ENCODE measurements at regions not wholly inside any gene's neighbourhood (a gene's known extent, or its start where the extent isn't known, plus 50 kb on each side); places are given as distances from the start of the nearest gene placed in this dataset.

DNA sequence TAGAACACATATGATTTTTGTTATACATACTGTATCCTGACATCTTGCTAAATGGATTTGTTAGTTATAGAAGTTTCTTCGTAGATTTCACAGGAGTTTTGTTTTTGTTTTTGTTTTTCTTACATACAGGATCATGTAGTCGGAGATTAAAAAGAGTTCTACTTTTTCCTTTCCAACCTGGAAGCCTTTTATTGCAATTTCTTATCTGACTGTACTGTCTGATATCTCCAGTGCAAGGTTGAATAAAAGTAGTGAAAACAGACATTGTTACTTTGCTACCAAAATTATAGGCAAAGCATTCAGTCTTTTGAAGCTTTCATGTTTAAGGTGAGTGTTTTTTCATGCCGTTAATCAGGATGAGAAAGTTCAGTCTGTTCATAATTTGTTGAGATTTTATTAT, 117.4 kb upstream of the PRSS3 start:
- Histone ChIP-seq H3K79me2 (ENCODE audit: low read length) (no peaks in the 10 kb centered on the region), H3K27ac (ENCODE audit: low read length) (no peak overlapping the region), H2AFZ (ENCODE audit: low read length) (no peak overlapping the region), H4K20me1 (ENCODE audit: insufficient read depth, low read depth, low read length) (no peaks in the 10 kb centered on the region), H3K9ac (ENCODE audit: low read length) (no peak overlapping the region), H3K27me3 (ENCODE audit: low read length) (no peaks in the 10 kb centered on the region), H3K9me3 (ENCODE audit: low read length) (no peaks in the 10 kb centered on the region), H3K4me3 (ENCODE audit: low read length) (no peak overlapping the region), H3K36me3 (ENCODE audit: insufficient read depth, low read length) (no peaks in the 10 kb centered on the region), H3K4me1 (ENCODE audit: low read length) (no peaks in the 10 kb centered on the region), H3K9me2 (replicated peaks; ENCODE audit: insufficient read depth, low read length) (no peaks in the 10 kb centered on the region), H3K4me2 (ENCODE audit: low read depth, low read length, poor library complexity, severe bottlenecking) (no peak overlapping the region)
- DNase-seq, result no peak

DNA sequence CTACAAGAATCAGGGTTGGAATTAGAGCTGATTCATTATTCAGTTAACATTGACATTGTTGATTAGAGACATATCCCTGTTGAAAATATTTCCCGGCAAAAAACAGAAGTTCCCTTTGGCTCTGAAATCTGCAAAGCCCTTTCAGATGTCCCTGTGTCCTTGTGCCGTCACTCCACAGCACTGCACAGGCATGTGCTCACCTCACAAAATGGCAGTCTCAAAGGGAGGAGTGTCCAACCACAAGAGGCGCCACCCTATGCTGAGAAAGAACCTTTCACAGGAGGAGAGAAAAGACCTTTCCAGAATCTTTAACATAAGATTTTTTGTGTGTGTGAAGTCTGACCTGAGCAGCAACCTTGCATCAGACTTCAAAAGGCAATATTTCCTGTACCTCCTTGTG, 112.8 kb upstream of the PRSS3 start:
- Histone ChIP-seq H4K20me1 (ENCODE audit: insufficient read depth, low read depth, low read length) (no peaks in the 10 kb centered on the region), H3K36me3 (ENCODE audit: insufficient read depth, low read length) (no peaks in the 10 kb centered on the region), H3K27me3 (ENCODE audit: low read length) (no peaks in the 10 kb centered on the region), H3K9me3 (ENCODE audit: low read length) (no peaks in the 10 kb centered on the region), H3K27ac (ENCODE audit: low read length) (no peak overlapping the region), H2AFZ (ENCODE audit: low read length) (no peak overlapping the region), H3K9ac (ENCODE audit: low read length) (no peak overlapping the region), H3K9me2 (replicated peaks; ENCODE audit: insufficient read depth, low read length) (no peaks in the 10 kb centered on the region), H3K79me2 (ENCODE audit: low read length) (no peaks in the 10 kb centered on the region), H3K4me3 (ENCODE audit: low read length) (no peak overlapping the region), H3K4me1 (ENCODE audit: low read length) (no peaks in the 10 kb centered on the region), H3K4me2 (ENCODE audit: low read depth, low read length, poor library complexity, severe bottlenecking) (no peak overlapping the region)
- no peak for DNase-seq

- no peaks in the 10 kb centered on the region for H3K27me3 ChIP-seq (ENCODE audit: low read length)
- H3K9me3 ChIP-seq (ENCODE audit: low read length), result no peaks in the 10 kb centered on the region
- no peak overlapping the region for H2AFZ ChIP-seq (ENCODE audit: low read length)
Observed at GRCh38 chr9:33684831-33685230, 110.5 kb upstream of the PRSS3 start.

DNA sequence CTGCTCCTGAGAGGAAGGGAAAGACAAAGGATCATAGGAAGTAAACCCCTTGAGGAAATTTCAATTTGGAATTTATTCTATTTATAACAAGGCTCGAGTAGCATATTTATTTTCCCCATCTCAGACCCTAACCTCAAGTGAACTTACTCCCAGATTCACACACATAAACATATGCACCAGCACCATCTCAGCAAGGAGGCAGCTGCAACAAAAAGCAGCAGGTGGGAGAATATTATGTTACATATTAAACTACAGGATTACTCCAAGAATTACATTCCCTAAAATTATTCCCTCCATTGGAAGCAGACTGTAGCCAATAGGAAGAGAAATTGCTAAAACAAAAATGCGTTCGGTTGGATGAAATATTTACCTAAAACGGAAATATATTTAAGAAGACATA, 108.4 kb upstream of the PRSS3 start:
- H3K4me1 ChIP-seq (ENCODE audit: low read length), result no peaks in the 10 kb centered on the region
- no peaks in the 10 kb centered on the region for H3K9me2 ChIP-seq (replicated peaks; ENCODE audit: insufficient read depth, low read length)
- DNase-seq, result no peak
- H3K27me3 ChIP-seq (ENCODE audit: low read length), result no peaks in the 10 kb centered on the region
- no peaks in the 10 kb centered on the region for H4K20me1 ChIP-seq (ENCODE audit: insufficient read depth, low read depth, low read length)
- H3K79me2 ChIP-seq (ENCODE audit: low read length), result no peaks in the 10 kb centered on the region
- H3K4me2 ChIP-seq (ENCODE audit: low read depth, low read length, poor library complexity, severe bottlenecking), result no peak overlapping the region
- H3K27ac ChIP-seq (ENCODE audit: low read length), result no peak overlapping the region
- no peaks in the 10 kb centered on the region for H3K9me3 ChIP-seq (ENCODE audit: low read length)
- no peak overlapping the region for H3K9ac ChIP-seq (ENCODE audit: low read length)
- no peak overlapping the region for H2AFZ ChIP-seq (ENCODE audit: low read length)
- H3K4me3 ChIP-seq (ENCODE audit: low read length), result no peak overlapping the region
- H3K36me3 ChIP-seq (ENCODE audit: insufficient read depth, low read length), result no peaks in the 10 kb centered on the region

More at GRCh38 chr9:33684831-33685230, 110.5 kb upstream of the PRSS3 start:
- Histone ChIP-seq H3K4me2 (ENCODE audit: low read depth, low read length, poor library complexity, severe bottlenecking) (no peak overlapping the region), H3K4me3 (ENCODE audit: low read length) (no peak overlapping the region), H3K9ac (ENCODE audit: low read length) (no peak overlapping the region), H3K36me3 (ENCODE audit: insufficient read depth, low read length) (no peaks in the 10 kb centered on the region), H3K4me1 (ENCODE audit: low read length) (no peaks in the 10 kb centered on the region), H3K27ac (ENCODE audit: low read length) (no peak overlapping the region), H3K79me2 (ENCODE audit: low read length) (no peaks in the 10 kb centered on the region), H3K9me2 (replicated peaks; ENCODE audit: insufficient read depth, low read length) (no peaks in the 10 kb centered on the region), H4K20me1 (ENCODE audit: insufficient read depth, low read depth, low read length) (no peaks in the 10 kb centered on the region)
- no peak for DNase-seq

DNA sequence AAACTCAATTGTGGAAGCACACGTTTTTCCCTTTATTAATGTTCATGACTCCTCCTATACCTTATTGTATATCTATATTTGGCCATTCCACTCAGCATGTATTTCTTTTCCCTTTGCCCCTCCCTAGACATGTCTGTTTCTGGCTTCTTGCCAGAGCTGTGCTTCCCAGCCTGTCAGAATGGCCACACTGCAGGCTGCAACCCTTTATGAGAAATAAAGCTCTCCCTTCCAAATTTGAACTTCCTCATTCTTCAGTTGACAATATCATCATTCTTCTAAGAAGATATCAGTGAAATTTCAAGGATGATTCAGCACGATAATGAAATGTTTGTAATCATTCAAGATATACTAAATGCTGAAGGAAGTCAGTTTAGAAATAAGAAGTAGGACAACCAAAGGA, 107.6 kb upstream of the PRSS3 start:
- Histone ChIP-seq H3K4me1 (ENCODE audit: low read length) (no peaks in the 10 kb centered on the region), H3K27me3 (ENCODE audit: low read length) (no peaks in the 10 kb centered on the region), H3K9me3 (ENCODE audit: low read length) (no peaks in the 10 kb centered on the region), H3K4me2 (ENCODE audit: low read depth, low read length, poor library complexity, severe bottlenecking) (no peak overlapping the region), H3K9me2 (replicated peaks; ENCODE audit: insufficient read depth, low read length) (no peaks in the 10 kb centered on the region), H2AFZ (ENCODE audit: low read length) (no peak overlapping the region), H3K27ac (ENCODE audit: low read length) (no peak overlapping the region), H3K36me3 (ENCODE audit: insufficient read depth, low read length) (no peaks in the 10 kb centered on the region), H3K4me3 (ENCODE audit: low read length) (no peak overlapping the region), H3K9ac (ENCODE audit: low read length) (no peak overlapping the region), H3K79me2 (ENCODE audit: low read length) (no peaks in the 10 kb centered on the region), H4K20me1 (ENCODE audit: insufficient read depth, low read depth, low read length) (no peaks in the 10 kb centered on the region)
- DNase-seq, result no peak

DNA sequence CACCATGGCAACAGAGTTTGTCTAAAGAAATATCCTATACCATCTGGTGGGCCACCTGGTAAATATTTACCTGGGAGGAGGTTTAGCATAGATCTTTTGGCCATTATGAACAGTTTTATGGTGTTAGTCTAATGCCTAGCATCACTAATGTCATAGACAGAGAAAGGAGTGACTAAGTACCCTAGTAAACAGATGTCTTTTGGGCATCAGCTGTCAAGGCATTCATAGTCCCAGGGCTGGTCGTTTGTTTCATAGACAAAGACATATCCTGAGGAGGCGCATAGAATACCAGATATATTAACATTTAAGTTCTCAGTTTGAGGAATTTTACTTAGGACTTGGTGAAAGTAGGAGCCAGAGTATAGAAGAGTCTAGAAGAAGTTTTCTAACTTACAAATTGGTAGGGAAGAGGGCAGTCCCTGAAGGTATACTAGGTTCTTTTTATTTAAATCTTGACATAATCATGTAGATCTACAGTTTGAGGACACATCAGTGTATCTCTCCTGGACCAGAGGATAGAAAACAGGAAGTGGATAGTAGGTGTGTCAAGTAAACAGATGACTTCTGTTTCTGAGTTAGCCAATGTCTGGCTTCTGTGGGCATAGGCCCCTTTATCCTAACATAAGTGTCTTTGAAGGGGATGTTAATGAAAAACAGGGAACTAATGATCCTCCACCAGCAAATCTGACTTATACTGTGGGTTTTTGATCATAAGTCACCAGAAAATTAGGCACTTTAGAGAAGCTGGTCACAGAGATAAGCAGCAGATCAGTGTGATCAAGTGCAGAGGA, 105.0 kb upstream of the PRSS3 start:
- DNase-seq, result no peak
- Histone ChIP-seq H3K9me2 (replicated peaks; ENCODE audit: insufficient read depth, low read length) (no peaks in the 10 kb centered on the region), H3K4me2 (ENCODE audit: low read depth, low read length, poor library complexity, severe bottlenecking) (no peak overlapping the region), H2AFZ (ENCODE audit: low read length) (no peak overlapping the region), H4K20me1 (ENCODE audit: insufficient read depth, low read depth, low read length) (no peaks in the 10 kb centered on the region), H3K79me2 (ENCODE audit: low read length) (no peaks in the 10 kb centered on the region), H3K9me3 (ENCODE audit: low read length) (no peaks in the 10 kb centered on the region), H3K9ac (ENCODE audit: low read length) (no peak overlapping the region), H3K36me3 (ENCODE audit: insufficient read depth, low read length) (no peaks in the 10 kb centered on the region), H3K4me1 (ENCODE audit: low read length) (no peaks in the 10 kb centered on the region), H3K4me3 (ENCODE audit: low read length) (no peak overlapping the region), H3K27ac (ENCODE audit: low read length) (no peak overlapping the region), H3K27me3 (ENCODE audit: low read length) (no peaks in the 10 kb centered on the region)

- H3K36me3 ChIP-seq (ENCODE audit: insufficient read depth, low read length), result no peaks in the 10 kb centered on the region
- no peaks in the 10 kb centered on the region for H3K9me2 ChIP-seq (replicated peaks; ENCODE audit: insufficient read depth, low read length)
- no peak overlapping the region for H3K9ac ChIP-seq (ENCODE audit: low read length)
- H3K9me3 ChIP-seq (ENCODE audit: low read length), result no peaks in the 10 kb centered on the region
- no peak overlapping the region for H2AFZ ChIP-seq (ENCODE audit: low read length)
- H3K79me2 ChIP-seq (ENCODE audit: low read length), result no peaks in the 10 kb centered on the region
- no peaks in the 10 kb centered on the region for H3K4me1 ChIP-seq (ENCODE audit: low read length)
- no peaks in the 10 kb centered on the region for H3K27me3 ChIP-seq (ENCODE audit: low read length)
- H4K20me1 ChIP-seq (ENCODE audit: insufficient read depth, low read depth, low read length), result no peaks in the 10 kb centered on the region
- H3K4me3 ChIP-seq (ENCODE audit: low read length), result no peak overlapping the region
- no peak overlapping the region for H3K4me2 ChIP-seq (ENCODE audit: low read depth, low read length, poor library complexity, severe bottlenecking)
- H3K27ac ChIP-seq (ENCODE audit: low read length), result no peak overlapping the region
- DNase-seq, result no peak
Observed at GRCh38 chr9:33695299-33695698, 100.1 kb upstream of the PRSS3 start.

GRCh38 chr9:33695856-33696255, 99.5 kb upstream of the PRSS3 start:
- no peak overlapping the region for H3K27ac ChIP-seq (ENCODE audit: low read length)
- H3K9me2 ChIP-seq (replicated peaks; ENCODE audit: insufficient read depth, low read length), result no peaks in the 10 kb centered on the region
- H3K4me3 ChIP-seq (ENCODE audit: low read length), result no peak overlapping the region
- no peaks in the 10 kb centered on the region for H3K79me2 ChIP-seq (ENCODE audit: low read length)
- H3K4me2 ChIP-seq (ENCODE audit: low read depth, low read length, poor library complexity, severe bottlenecking), result no peak overlapping the region
- no peaks in the 10 kb centered on the region for H3K27me3 ChIP-seq (ENCODE audit: low read length)
- no peaks in the 10 kb centered on the region for H4K20me1 ChIP-seq (ENCODE audit: insufficient read depth, low read depth, low read length)
- H3K9me3 ChIP-seq (ENCODE audit: low read length), result no peaks in the 10 kb centered on the region
- no peaks in the 10 kb centered on the region for H3K4me1 ChIP-seq (ENCODE audit: low read length)
- no peak overlapping the region for H3K9ac ChIP-seq (ENCODE audit: low read length)
- no peak for DNase-seq
- H3K36me3 ChIP-seq (ENCODE audit: insufficient read depth, low read length), result no peaks in the 10 kb centered on the region
- H2AFZ ChIP-seq (ENCODE audit: low read length), result no peak overlapping the region
